Testis (tissue), 2 donors: ENCODE measurements at regions not wholly inside any gene's neighbourhood (a gene's known extent, or its start where the extent isn't known, plus 50 kb on each side); places are given as distances from the start of the nearest gene placed in this dataset.

Experiments used
- CTCF ChIP-seq, 3 experiments: fragments of 450-650 bp in 2 of 3; fragments of 200-600 bp in 1 of 3; sonication (generic) in 1 of 3; IDR thresholded peaks; one replicate each; pipeline ENCODE4 v1.5.1; 2016 to 2019; ENCODE audit warnings: antibody characterized with exemption in 3 of 3, mild to moderate bottlenecking in 2 of 3, moderate library complexity in 1 of 3
- POLR2A ChIP-seq: fragments of 450-650 bp; IDR thresholded peaks from one replicate; pipeline ENCODE4 v1.6.1; 2017; ENCODE audit warnings: antibody characterized with exemption, mild to moderate bottlenecking, moderate library complexity

GRCh38 chr6:165968408-165968807 is 199.2 kb downstream of the TBXT start:
- TF ChIP-seq CTCF (IDR thresholded peaks at IDR 0.05) (no peak), POLR2A (no peak)
